MCF 10A (cell line): ENCODE measurements at regions not wholly inside any gene's neighbourhood (a gene's known extent, or its start where the extent isn't known, plus 50 kb on each side); places are given as distances from the start of the nearest gene placed in this dataset.

Experiments used
- BruUV-seq: library from RNA; stranded (reverse); fragments of 400-500 nt; replicated peaks from 2 replicates; lab custom pipeline; 2021; lab: Mats Ljungman, UMichigan
- CTCF ChIA-PET: fragments of 300-600 bp; sonication (Branson Sonifier 250); formaldehyde crosslinking; extraction: SDS; loops from one replicate; lab custom pipeline; 2021; ENCODE audit warnings: antibody characterized with exemption, inconsistent platforms; lab: Yijun Ruan, JAX
- POLR2A ChIA-PET: fragments of 300-600, 350-650 bp; sonication (Branson Sonifier 250); formaldehyde crosslinking; extraction: SDS; loops from one replicate; lab custom pipeline; 2020; ENCODE audit warnings: antibody characterized with exemption, inconsistent platforms; lab: Yijun Ruan, JAX
- DNase-seq: peaks from one replicate; pipeline ENCODE4 v3.0.0-alpha.2; 2018; ENCODE audit not compliant: unreplicated experiment
- H3K27ac Mint-ChIP-seq: one replicate; pipeline ENCODE4 v1.8.0; 2022; ENCODE audit warnings: mild to moderate bottlenecking, low read depth, mixed read lengths; ENCODE audit not compliant: unreplicated experiment
- H3K27me3 Mint-ChIP-seq: one replicate; pipeline ENCODE4 v1.8.0; 2022; ENCODE audit warnings: mixed read lengths; ENCODE audit not compliant: insufficient read depth, unreplicated experiment
- H3K36me3 Mint-ChIP-seq: one replicate; pipeline ENCODE4 v1.8.0; 2022; ENCODE audit warnings: mild to moderate bottlenecking, moderate library complexity, mixed read lengths; ENCODE audit not compliant: insufficient read depth, unreplicated experiment
- H3K4me1 Mint-ChIP-seq: one replicate; pipeline ENCODE4 v1.8.0; 2022; ENCODE audit warnings: mixed read lengths; ENCODE audit not compliant: insufficient read depth, unreplicated experiment
- H3K4me3 Mint-ChIP-seq: one replicate; pipeline ENCODE4 v1.8.0; 2022; ENCODE audit warnings: mild to moderate bottlenecking, moderate library complexity, mixed read lengths; ENCODE audit not compliant: unreplicated experiment
- H3K9me3 Mint-ChIP-seq: one replicate; pipeline ENCODE4 v1.8.0; 2022; ENCODE audit warnings: mixed read lengths; ENCODE audit not compliant: unreplicated experiment
- CTCF ChIP-seq: fragments of 200-600 bp; IDR thresholded peaks from one replicate; pipeline ENCODE4 v1.8.0; 2022; ENCODE audit warnings: antibody characterized with exemption, mild to moderate bottlenecking; ENCODE audit not compliant: unreplicated experiment
- intact Hi-C: fragments of 100-400 bp; cut with micrococcal nuclease; formaldehyde crosslinking; loops from 2 replicates; pipeline ENCODE4 v1.14.1; 2022

DNA sequence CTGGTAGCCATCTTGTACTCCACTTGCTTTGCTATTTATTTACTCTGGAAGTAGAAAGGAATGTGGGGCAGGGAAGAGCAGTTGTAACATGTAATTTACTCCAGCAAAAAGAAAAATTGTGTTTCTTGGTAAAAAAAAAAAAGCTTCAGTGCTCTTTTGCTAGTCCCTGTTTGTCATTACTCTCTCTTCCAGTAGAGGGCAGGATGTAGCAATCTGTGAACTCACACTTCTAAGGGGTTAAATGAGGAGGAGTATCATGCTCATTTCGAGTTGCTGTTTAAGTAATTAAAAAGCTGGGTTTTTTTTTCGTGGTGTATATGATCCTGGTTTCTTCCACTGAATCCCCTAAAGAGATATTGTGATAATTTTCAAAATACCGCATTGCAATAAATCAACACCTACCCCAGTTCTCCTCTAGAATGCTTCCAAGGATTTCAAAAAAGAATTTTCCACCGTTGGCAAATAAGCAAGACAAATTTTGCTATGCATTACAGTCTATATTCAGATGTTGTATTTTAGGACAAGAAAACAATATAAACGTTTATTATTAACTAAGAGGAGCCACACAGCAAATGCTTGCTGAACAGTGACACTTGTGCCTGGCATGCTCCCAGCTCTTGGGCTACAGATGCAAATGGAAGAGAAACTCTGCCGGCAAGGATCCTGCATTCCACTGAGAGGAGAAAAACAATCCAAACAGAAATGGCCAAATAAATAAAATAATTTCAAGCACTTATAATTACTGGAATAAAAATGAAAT is 261.6 kb downstream of the ASXL3 start:
- BruUV-seq: no TSS peak
- intact Hi-C loops: no loop called here
- Mint-ChIP-seq H3K27me3 (no peaks in the 10 kb centered on the region), H3K4me3 (no peak overlapping the region), H3K36me3 (no peaks in the 10 kb centered on the region), H3K27ac (no peak overlapping the region), H3K4me1 (no peaks in the 10 kb centered on the region), H3K9me3 (peaks cover 21% of the 10 kb centered on the region)
- ChIA-PET POLR2A (no interaction called here), CTCF (interaction anchor here (0.6 to 1.8 kb wide), 15 partner anchors 9 to 1072 kb away, joined by 3 to 10 read pairs (median 4); no protein-coding TSS in a partner anchor)
- peak; percentile 55 for TF ChIP-seq CTCF
- DNase-seq: peak; percentile 75

DNA sequence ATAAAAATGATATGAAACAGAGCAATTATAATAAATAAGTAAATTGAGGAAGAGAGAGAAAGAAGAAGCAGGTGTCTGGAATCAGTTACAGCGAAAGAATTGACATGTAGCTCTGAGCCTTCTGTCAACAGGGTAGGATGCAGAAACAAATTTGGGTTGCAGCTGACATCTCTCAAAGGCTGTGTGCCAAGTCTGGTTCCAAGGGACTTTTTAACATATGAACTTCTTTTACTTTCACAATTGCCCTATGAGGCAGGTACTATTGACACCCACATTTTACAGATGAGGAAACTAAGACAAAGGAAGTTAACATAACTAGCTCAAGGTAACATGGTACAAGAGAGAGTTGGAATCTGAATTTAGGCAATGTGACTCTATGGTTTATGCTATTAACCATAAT is 260.0 kb downstream of the ASXL3 start:
- Mint-ChIP-seq H3K9me3 (peaks cover 20% of the 10 kb centered on the region), H3K4me3 (no peak overlapping the region), H3K4me1 (no peaks in the 10 kb centered on the region), H3K36me3 (no peaks in the 10 kb centered on the region), H3K27me3 (no peaks in the 10 kb centered on the region), H3K27ac (no peak overlapping the region)
- DNase-seq: no peak
- TF ChIP-seq CTCF: no peak
- intact Hi-C loops: no loop called here
- ChIA-PET CTCF (interaction anchor here (0.9 kb wide), 1 partner anchor 43 kb away, joined by 3 read pairs; no protein-coding TSS in a partner anchor), POLR2A (no interaction called here)
- BruUV-seq: no TSS peak

DNA sequence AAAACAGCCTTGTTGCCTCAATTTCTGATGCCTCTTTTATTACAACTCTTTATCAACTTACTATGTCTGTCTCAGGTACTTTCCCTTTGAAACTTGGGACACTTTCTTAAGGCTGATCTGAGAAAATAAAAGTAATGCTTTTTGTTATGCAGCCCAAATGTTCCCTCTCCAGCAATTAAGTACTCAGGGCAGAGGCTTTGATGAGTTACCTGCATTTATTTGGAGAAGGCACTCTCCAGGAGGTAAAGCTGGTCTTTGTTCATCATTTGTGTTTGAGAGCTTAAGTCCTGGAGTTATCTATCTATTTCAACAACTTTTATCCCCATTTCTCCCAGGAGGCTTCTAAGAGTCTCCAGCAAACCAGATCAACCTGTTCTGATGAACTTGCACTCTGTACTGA is 259.2 kb downstream of the ASXL3 start:
- no peaks in the 10 kb centered on the region for H3K36me3 Mint-ChIP-seq
- no peaks in the 10 kb centered on the region for H3K27me3 Mint-ChIP-seq
- POLR2A ChIA-PET: no interaction called here
- DNase-seq: no peak
- TF ChIP-seq CTCF: no peak
- no peaks in the 10 kb centered on the region for H3K4me1 Mint-ChIP-seq
- intact Hi-C loops: no loop called here
- H3K9me3 Mint-ChIP-seq: peaks cover 20% of the 10 kb centered on the region
- BruUV-seq: no TSS peak
- H3K4me3 Mint-ChIP-seq: no peak overlapping the region
- CTCF ChIA-PET: interaction anchor here (0.7 kb wide), 1 partner anchor 1063 kb away, joined by 3 read pairs; no protein-coding TSS in a partner anchor
- no peak overlapping the region for H3K27ac Mint-ChIP-seq

DNA sequence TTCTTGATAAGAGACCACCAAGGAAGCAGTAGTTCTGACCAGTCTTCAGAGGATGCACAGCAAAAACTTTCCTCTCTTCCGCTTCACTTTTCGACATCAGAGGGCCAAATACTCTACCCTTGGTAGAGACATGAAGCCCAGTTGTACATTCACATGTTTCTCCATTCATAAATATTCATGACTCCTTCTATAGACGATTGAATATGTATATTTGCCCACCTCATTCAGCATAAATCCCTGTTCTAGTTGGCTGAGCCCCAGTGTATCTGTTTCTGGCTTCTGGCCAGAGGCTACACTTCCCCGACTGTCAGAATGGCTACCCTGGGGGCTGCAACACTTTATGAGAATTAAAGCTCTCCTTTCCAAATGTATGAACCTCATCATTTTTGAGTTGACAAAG is 258.5 kb downstream of the ASXL3 start:
- CTCF ChIA-PET: interaction anchor here (0.7 kb wide), 1 partner anchor 1063 kb away, joined by 3 read pairs; no protein-coding TSS in a partner anchor
- Mint-ChIP-seq H3K9me3 (peaks cover 20% of the 10 kb centered on the region), H3K36me3 (no peaks in the 10 kb centered on the region), H3K27ac (no peak overlapping the region), H3K4me3 (no peak overlapping the region), H3K4me1 (no peaks in the 10 kb centered on the region), H3K27me3 (no peaks in the 10 kb centered on the region)
- TF ChIP-seq CTCF: no peak
- intact Hi-C loops: no loop called here
- BruUV-seq: no TSS peak
- no peak for DNase-seq
- POLR2A ChIA-PET: no interaction called here
